Suprapubic skin (tissue), 4 donors: ENCODE measurements at regions not wholly inside any gene's neighbourhood (a gene's known extent, or its start where the extent isn't known, plus 50 kb on each side); places are given as distances from the start of the nearest gene placed in this dataset.

Experiments
- DNase-seq, 2 donors: peaks; one replicate each; pipeline ENCODE4 v3.0.0-alpha.2; 2019; ENCODE audit warnings: low spot score in 2 of 2
- H3K27ac ChIP-seq: fragments of 200-600 bp; sonication (generic); one replicate; pipeline ENCODE4 v1.5.1; 2019
- H3K27me3 ChIP-seq: fragments of 200-600 bp; sonication (generic); one replicate; pipeline ENCODE4 v1.5.1; 2019
- H3K36me3 ChIP-seq: fragments of 200-600 bp; sonication (generic); one replicate; pipeline ENCODE4 v1.5.1; 2019
- H3K4me1 ChIP-seq: fragments of 200-600 bp; sonication (generic); one replicate; pipeline ENCODE4 v1.5.1; 2019
- H3K4me3 ChIP-seq: fragments of 200-600 bp; sonication (generic); one replicate; pipeline ENCODE4 v1.5.1; 2019; ENCODE audit warnings: mild to moderate bottlenecking
- H3K9me3 ChIP-seq: fragments of 200-600 bp; sonication (generic); one replicate; pipeline ENCODE4 v1.5.1; 2019
- EP300 ChIP-seq: sonication (generic); formaldehyde crosslinking; IDR thresholded peaks from one replicate; pipeline ENCODE4 v1.6.1; 2017; ENCODE audit warnings: antibody characterized with exemption
- POLR2A ChIP-seq, 2 donors: fragments of 450-650 bp; IDR thresholded peaks; one replicate each; pipeline ENCODE4 v1.6.1; 2017; ENCODE audit warnings: antibody characterized with exemption in 2 of 2, mild to moderate bottlenecking in 2 of 2, moderate library complexity in 2 of 2
- POLR2AphosphoS5 ChIP-seq, 3 donors: sonication (generic); formaldehyde crosslinking; IDR thresholded peaks; one replicate each; pipeline ENCODE4 v1.6.1; 2017; ENCODE audit warnings: antibody characterized with exemption in 3 of 3
- WGBS: methylation state at CpG from one replicate; pipeline ENCODE4 v1.1.5; 2018; 5-methylcytosine and 5-hydroxymethylcytosine counted together
- TF ChIP-seq, protein P1 (sequence below), 2 donors: fragments of 200-600 bp in 1 of 2; fragments of 450-650 bp in 1 of 2; sonication (generic) in 1 of 2; IDR thresholded peaks; one replicate each; pipeline ENCODE4 v1.5.1; 2016 to 2019; ENCODE audit warnings: antibody characterized with exemption in 2 of 2, mild to moderate bottlenecking in 1 of 2, moderate library complexity in 1 of 2

DNA sequence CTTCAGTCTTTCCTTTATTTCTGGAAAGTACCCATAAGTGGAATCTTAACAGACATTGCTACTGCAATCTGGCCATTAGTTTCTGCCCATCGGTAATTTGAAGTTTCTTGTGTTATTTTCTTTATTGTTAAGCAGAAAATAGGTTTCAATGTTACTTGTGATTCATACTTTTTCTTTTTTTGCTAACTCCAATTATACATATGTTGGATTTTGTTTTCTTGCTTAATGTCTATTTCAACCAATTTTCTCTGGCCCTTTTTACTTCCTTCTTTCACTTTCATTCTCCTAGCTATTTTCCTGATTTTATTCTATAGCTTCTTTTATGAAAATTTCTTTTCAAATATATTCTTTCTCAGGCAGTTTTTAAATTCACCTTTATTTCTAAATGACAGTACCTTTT is 457.4 kb downstream of the TCERG1L start:
- no peak for DNase-seq
- no peak overlapping the region for H3K27ac ChIP-seq
- no peak for TF ChIP-seq POLR2A (IDR thresholded peaks at IDR 0.05)
- TF ChIP-seq EP300 = no peak
- TF ChIP-seq, protein P1, sequence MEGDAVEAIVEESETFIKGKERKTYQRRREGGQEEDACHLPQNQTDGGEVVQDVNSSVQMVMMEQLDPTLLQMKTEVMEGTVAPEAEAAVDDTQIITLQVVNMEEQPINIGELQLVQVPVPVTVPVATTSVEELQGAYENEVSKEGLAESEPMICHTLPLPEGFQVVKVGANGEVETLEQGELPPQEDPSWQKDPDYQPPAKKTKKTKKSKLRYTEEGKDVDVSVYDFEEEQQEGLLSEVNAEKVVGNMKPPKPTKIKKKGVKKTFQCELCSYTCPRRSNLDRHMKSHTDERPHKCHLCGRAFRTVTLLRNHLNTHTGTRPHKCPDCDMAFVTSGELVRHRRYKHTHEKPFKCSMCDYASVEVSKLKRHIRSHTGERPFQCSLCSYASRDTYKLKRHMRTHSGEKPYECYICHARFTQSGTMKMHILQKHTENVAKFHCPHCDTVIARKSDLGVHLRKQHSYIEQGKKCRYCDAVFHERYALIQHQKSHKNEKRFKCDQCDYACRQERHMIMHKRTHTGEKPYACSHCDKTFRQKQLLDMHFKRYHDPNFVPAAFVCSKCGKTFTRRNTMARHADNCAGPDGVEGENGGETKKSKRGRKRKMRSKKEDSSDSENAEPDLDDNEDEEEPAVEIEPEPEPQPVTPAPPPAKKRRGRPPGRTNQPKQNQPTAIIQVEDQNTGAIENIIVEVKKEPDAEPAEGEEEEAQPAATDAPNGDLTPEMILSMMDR (IDR thresholded peaks at IDR 0.05) = no peak
- TF ChIP-seq POLR2AphosphoS5 (IDR thresholded peaks at IDR 0.05) = no peak
- H3K4me3 ChIP-seq = no peak overlapping the region
- peaks cover 15% of the 10 kb centered on the region for H3K9me3 ChIP-seq
- 79% methylated on average over 1 of the region's 1 CpG for WGBS
- no peaks in the 10 kb centered on the region for H3K27me3 ChIP-seq
- H3K4me1 ChIP-seq = no peaks in the 10 kb centered on the region
- no peaks in the 10 kb centered on the region for H3K36me3 ChIP-seq

DNA sequence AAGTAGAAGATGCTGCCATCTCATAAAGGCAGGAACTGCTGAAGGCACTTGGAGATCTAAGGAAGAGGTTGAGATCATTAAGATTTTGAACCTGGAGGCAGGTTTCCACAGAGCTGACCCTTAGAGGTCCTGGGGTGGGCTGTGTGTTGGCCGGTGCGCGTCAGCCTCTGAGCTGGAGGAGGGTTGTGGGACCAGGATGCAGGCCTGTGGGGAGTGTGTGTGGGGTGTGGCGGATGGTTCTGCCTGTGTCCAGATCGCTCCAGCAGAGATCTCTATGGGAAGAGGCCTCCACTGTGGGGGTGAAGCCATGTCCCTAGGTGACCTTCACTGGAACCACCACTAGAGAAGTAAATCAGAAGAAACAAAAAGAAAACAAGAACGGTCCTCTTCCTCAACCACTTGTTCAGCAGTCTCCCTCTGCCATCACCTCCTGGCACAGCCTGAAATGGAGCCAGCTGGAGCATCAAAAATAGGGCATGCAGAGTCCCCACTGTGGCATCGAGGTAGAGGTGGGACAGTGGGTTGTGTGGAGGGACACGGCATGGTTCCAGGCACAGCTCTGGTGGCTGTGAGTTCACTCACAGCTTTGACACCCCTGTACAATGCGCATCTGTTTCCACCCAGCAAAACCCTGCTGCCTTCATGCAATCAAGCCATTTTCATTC is 453.8 kb downstream of the TCERG1L start:
- DNase-seq = no peak
- no peaks in the 10 kb centered on the region for H3K27me3 ChIP-seq
- H3K27ac ChIP-seq = no peak overlapping the region
- H3K9me3 ChIP-seq = peaks cover 14% of the 10 kb centered on the region
- H3K4me1 ChIP-seq = no peaks in the 10 kb centered on the region
- no peaks in the 10 kb centered on the region for H3K36me3 ChIP-seq
- 91% methylated on average over 8 of the region's 9 CpGs for WGBS
- TF ChIP-seq POLR2AphosphoS5 (IDR thresholded peaks at IDR 0.05) (no peak), POLR2A (IDR thresholded peaks at IDR 0.05) (no peak), EP300 (no peak)
- TF ChIP-seq, protein P1 (IDR thresholded peaks at IDR 0.05) = no peak
- H3K4me3 ChIP-seq = no peak overlapping the region

DNA sequence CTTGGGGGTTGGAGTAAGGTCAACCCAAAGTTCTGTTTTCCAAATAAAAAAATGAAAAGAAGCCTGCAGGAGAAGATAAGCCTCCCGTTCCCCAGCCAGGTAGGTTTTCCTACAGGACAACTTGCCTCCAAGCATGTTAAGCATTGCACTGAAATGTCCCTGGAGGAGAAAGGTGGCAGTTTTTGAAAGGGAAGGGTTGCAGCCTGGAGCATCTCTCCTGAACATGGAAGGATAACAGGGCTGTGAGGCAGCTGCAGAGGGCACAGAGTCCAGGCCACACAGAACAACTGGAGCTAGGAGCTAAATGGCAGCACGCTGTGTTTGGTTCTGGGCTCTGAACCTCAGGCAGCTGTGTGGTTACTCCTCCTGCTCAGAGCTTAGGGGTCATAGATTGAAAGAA is 452.9 kb downstream of the TCERG1L start:
- H3K9me3 ChIP-seq = peaks cover 8% of the 10 kb centered on the region
- H3K27ac ChIP-seq = no peak overlapping the region
- no peaks in the 10 kb centered on the region for H3K4me1 ChIP-seq
- TF ChIP-seq, protein P1 (IDR thresholded peaks at IDR 0.05) = no peak
- TF ChIP-seq POLR2A (IDR thresholded peaks at IDR 0.05) (no peak), EP300 (no peak), POLR2AphosphoS5 (IDR thresholded peaks at IDR 0.05) (no peak)
- DNase-seq = no peak
- WGBS = 47% methylated on average over 2 of the region's 2 CpGs
- H3K27me3 ChIP-seq = no peaks in the 10 kb centered on the region
- H3K36me3 ChIP-seq = no peaks in the 10 kb centered on the region
- H3K4me3 ChIP-seq = no peak overlapping the region

DNA sequence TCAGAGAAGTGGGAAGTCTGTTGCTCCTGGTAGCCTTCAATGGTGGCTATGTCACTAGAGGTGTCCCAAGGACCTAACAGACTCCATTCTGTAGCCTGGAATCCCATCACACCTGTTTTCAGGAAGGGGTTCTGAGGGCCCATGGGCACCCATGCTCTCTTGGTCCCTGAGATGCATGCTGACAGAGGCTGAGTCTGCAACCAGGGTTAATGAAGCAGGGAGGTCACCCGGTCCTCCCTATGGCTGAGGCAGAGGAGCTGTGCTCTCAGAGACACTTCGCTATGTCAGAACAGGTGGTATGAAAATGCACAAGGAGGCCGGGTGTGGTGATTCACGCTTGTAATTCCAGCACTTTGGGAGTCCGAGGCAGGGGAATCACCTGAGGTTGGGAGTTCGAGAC is 452.1 kb downstream of the TCERG1L start:
- no peak for DNase-seq

DNA sequence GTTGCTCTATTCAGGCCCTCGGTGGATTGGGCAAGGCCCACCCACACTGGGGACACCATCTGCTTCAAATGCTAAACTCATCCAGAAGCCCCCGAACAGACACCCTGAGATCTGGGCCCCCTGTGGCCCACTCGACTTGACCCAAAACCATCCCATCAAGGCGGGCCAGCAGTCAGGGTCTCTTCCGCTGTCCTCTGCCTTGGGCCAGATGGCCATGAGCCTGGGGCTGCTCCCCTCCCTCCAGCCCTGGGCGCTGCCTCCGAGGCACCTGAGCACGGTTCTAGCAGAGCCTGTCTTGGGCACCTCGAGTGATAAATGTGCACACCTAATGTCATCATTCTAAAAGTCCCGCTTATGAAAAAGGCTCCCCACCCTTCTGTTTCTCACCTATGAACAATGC is 449.4 kb downstream of the TCERG1L start:
- H3K36me3 ChIP-seq = no peaks in the 10 kb centered on the region
- DNase-seq = no peak
- peaks cover 1% of the 10 kb centered on the region for H3K27me3 ChIP-seq
- H3K4me1 ChIP-seq = no peaks in the 10 kb centered on the region
- 92% methylated on average over 10 of the region's 10 CpGs for WGBS
- no peak overlapping the region for H3K27ac ChIP-seq
- TF ChIP-seq POLR2A (IDR thresholded peaks at IDR 0.05) (no peak), EP300 (no peak), POLR2AphosphoS5 (IDR thresholded peaks at IDR 0.05) (no peak)
- TF ChIP-seq, protein P1 (IDR thresholded peaks at IDR 0.05) = no peak
- H3K9me3 ChIP-seq = no peaks in the 10 kb centered on the region
- no peak overlapping the region for H3K4me3 ChIP-seq

More for the DNA sequence above, 452.1 kb downstream of the TCERG1L start:
- Histone ChIP-seq H3K36me3 (no peaks in the 10 kb centered on the region), H3K27ac (no peak overlapping the region), H3K9me3 (peaks cover 5% of the 10 kb centered on the region), H3K4me3 (no peak overlapping the region), H3K4me1 (no peaks in the 10 kb centered on the region), H3K27me3 (no peaks in the 10 kb centered on the region)
- 90% methylated on average over 6 of the region's 6 CpGs for WGBS
- TF ChIP-seq POLR2A (IDR thresholded peaks at IDR 0.05) = no peak
- TF ChIP-seq POLR2AphosphoS5 (IDR thresholded peaks at IDR 0.05) = no peak
- no peak for TF ChIP-seq EP300
- TF ChIP-seq, protein P1 (IDR thresholded peaks at IDR 0.05) = no peak
